ENCODE measurements at regions not wholly inside any gene's neighbourhood (a gene's known extent, or its start where the extent isn't known, plus 50 kb on each side); places are given as distances from the start of the nearest gene placed in this dataset.

- H3K36me3 Mint-ChIP-seq (ENCODE audit: low read depth) = no peaks in the 10 kb centered on the region
- H3K4me1 Mint-ChIP-seq (ENCODE audit: low read depth) = no peaks in the 10 kb centered on the region
- no peak overlapping the region for H3K27ac Mint-ChIP-seq (ENCODE audit: unreplicated experiment)
- no peak overlapping the region for H3K4me3 Mint-ChIP-seq (ENCODE audit: unreplicated experiment)
- H3K9me3 Mint-ChIP-seq (ENCODE audit: low read depth) = no peaks in the 10 kb centered on the region
- H3K27me3 Mint-ChIP-seq (ENCODE audit: low read depth) = peaks cover 2% of the 10 kb centered on the region
- peak; percentile 69 for DNase-seq (ENCODE audit: low spot score)
- TF ChIP-seq CTCF (IDR thresholded peaks at IDR 0.05) = no peak
These were observed 179.0 kb upstream of the CDH9 start for GRCh38 chr5:27217155-27217956.

DNA sequence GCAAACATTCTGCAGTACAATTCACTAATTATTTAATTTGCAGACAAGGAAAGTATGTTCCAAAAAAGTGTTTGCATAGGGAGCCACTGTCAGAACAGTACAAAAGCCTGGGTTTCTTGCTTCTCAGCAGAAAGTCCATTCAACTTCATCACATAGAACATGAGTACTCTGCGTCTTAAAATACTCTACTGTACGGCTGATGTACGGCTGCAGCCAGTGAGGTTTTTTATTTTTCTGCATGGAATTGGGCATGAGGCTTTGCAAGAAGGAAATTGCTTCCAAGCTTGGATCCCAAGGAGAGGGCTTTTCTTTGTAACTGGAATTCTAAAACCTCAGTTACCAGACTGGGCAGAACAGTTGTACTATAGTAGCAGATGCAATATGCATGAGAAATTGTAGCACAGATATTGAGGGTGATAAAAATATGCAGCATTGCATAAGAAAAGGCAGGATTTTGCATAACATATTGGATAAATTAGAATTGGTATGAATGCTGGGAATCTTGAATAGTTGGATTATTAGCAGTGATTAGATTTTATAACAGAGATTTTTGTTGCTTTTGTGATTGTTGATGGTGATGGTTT lies 178.1 kb upstream of the CDH9 start:
- TF ChIP-seq CTCF (IDR thresholded peaks at IDR 0.05) = no peak
- H3K4me3 Mint-ChIP-seq (ENCODE audit: unreplicated experiment) = no peak overlapping the region
- no peaks in the 10 kb centered on the region for H3K36me3 Mint-ChIP-seq (ENCODE audit: low read depth)
- DNase-seq (ENCODE audit: low spot score) = no peak
- H3K4me1 Mint-ChIP-seq (ENCODE audit: low read depth) = no peaks in the 10 kb centered on the region
- H3K27me3 Mint-ChIP-seq (ENCODE audit: low read depth) = peaks cover 2% of the 10 kb centered on the region
- no peak overlapping the region for H3K27ac Mint-ChIP-seq (ENCODE audit: unreplicated experiment)
- no peaks in the 10 kb centered on the region for H3K9me3 Mint-ChIP-seq (ENCODE audit: low read depth)

DNA sequence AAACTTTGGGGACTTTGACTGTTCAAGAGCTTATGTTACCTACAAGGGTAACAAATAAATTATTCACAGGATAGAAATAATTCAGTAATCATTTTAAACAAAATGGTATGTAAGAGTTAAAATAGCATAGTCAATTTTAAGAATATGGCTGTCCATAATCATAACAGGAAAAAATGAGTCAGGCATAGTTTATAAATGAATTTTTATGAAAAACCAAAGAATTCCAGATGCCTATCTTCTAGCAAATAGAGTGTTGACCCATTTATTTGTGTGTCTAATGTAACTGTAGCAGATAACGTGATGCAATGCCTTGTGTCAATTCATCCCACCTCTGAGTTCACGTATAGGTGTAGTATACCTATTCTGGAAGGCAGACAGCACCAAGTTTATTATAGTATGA lies 169.7 kb upstream of the CDH9 start:
- H3K27ac Mint-ChIP-seq (ENCODE audit: unreplicated experiment) = no peak overlapping the region
- no peak overlapping the region for H3K4me3 Mint-ChIP-seq (ENCODE audit: unreplicated experiment)
- H3K4me1 Mint-ChIP-seq (ENCODE audit: low read depth) = no peaks in the 10 kb centered on the region
- H3K27me3 Mint-ChIP-seq (ENCODE audit: low read depth) = no peaks in the 10 kb centered on the region
- peaks cover 23% of the 10 kb centered on the region for H3K9me3 Mint-ChIP-seq (ENCODE audit: low read depth)
- DNase-seq (ENCODE audit: low spot score) = no peak
- H3K36me3 Mint-ChIP-seq (ENCODE audit: low read depth) = no peaks in the 10 kb centered on the region
- no peak for TF ChIP-seq CTCF (IDR thresholded peaks at IDR 0.05)

- TF ChIP-seq CTCF (IDR thresholded peaks at IDR 0.05) = no peak
- peaks cover 7% of the 10 kb centered on the region for H3K27me3 Mint-ChIP-seq (ENCODE audit: low read depth)
- DNase-seq (ENCODE audit: low spot score) = no peak
These were observed 153.6 kb upstream of the CDH9 start for GRCh38 chr5:27191786-27192510.

GRCh38 chr5:27172693-27173092 lies 134.3 kb upstream of the CDH9 start:
- Mint-ChIP-seq H3K4me3 (ENCODE audit: unreplicated experiment) (no peak overlapping the region), H3K27ac (ENCODE audit: unreplicated experiment) (no peak overlapping the region), H3K36me3 (ENCODE audit: low read depth) (peaks cover 2% of the 10 kb centered on the region), H3K27me3 (ENCODE audit: low read depth) (peaks cover 11% of the 10 kb centered on the region), H3K4me1 (ENCODE audit: low read depth) (no peaks in the 10 kb centered on the region), H3K9me3 (ENCODE audit: low read depth) (no peaks in the 10 kb centered on the region)
- TF ChIP-seq CTCF (IDR thresholded peaks at IDR 0.05) = no peak
- no peak for DNase-seq (ENCODE audit: low spot score)

More at GRCh38 chr5:27191786-27192510, 153.6 kb upstream of the CDH9 start:
- Mint-ChIP-seq H3K9me3 (ENCODE audit: low read depth) (no peaks in the 10 kb centered on the region), H3K27ac (ENCODE audit: unreplicated experiment) (no peak overlapping the region), H3K4me3 (ENCODE audit: unreplicated experiment) (no peak overlapping the region), H3K4me1 (ENCODE audit: low read depth) (peaks cover 3% of the 10 kb centered on the region), H3K36me3 (ENCODE audit: low read depth) (no peaks in the 10 kb centered on the region)
